Erythroblast (primary cell): ENCODE measurements at regions not wholly inside any gene's neighbourhood (a gene's known extent, or its start where the extent isn't known, plus 50 kb on each side); places are given as distances from the start of the nearest gene placed in this dataset.
A peak's percentile ranks its signal among the peaks of the same experiment; 100 is the strongest.
"Not testable (repeated sequence)": the region's sequence is repeated elsewhere in the genome, so short reads cannot be mapped to it uniquely, and the experiment has no call there.

Source experiments
- DNase-seq, 2 experiments: peaks; one replicate each; lab custom pipeline; 2025; lab: John Stamatoyannopoulos, UW
- GATA1 ChIP-seq: IDR thresholded peaks from 2 replicates; pipeline ENCODE4 v1.6.1; 2011; ENCODE audit warnings: low read depth, mild to moderate bottlenecking, control low read depth, low read length, moderate library complexity
- POLR2A ChIP-seq: IDR thresholded peaks from 2 replicates; pipeline ENCODE4 v1.6.1; 2011; ENCODE audit warnings: mild to moderate bottlenecking, low read length

GRCh38 chr4:72817012-72817411, 248.0 kb upstream of the ADAMTS3 start:
- TF ChIP-seq GATA1 (no peak), POLR2A (no peak)
- DNase-seq = no peak

- no peak for DNase-seq
Observed at GRCh38 chr4:72814241-72814640, 245.2 kb upstream of the ADAMTS3 start.

GRCh38 chr4:72809208-72809607, 240.2 kb upstream of the ADAMTS3 start:
- TF ChIP-seq POLR2A = no peak
- no peak for TF ChIP-seq GATA1
- DNase-seq = no peak

More at GRCh38 chr4:72814241-72814640, 245.2 kb upstream of the ADAMTS3 start:
- TF ChIP-seq GATA1 (no peak), POLR2A (no peak)

GRCh38 chr4:72805284-72805683, 236.3 kb upstream of the ADAMTS3 start:
- DNase-seq = no peak
- no peak for TF ChIP-seq POLR2A
- TF ChIP-seq GATA1 = no peak

GRCh38 chr4:72797486-72797885, 228.5 kb upstream of the ADAMTS3 start:
- DNase-seq = no peak
- TF ChIP-seq GATA1 = no peak
- no peak for TF ChIP-seq POLR2A

GRCh38 chr4:72791054-72791453, 222.0 kb upstream of the ADAMTS3 start:
- no peak for DNase-seq
- TF ChIP-seq POLR2A (no peak), GATA1 (no peak)

GRCh38 chr4:72786401-72786990, 217.5 kb upstream of the ADAMTS3 start:
- peak in 1 of 2 experiments; percentile 21 for DNase-seq
- no peak for TF ChIP-seq POLR2A
- TF ChIP-seq GATA1 = no peak

GRCh38 chr4:72779241-72779640, 210.2 kb upstream of the ADAMTS3 start:
- DNase-seq = no peak

GRCh38 chr4:72777436-72777835, 208.4 kb upstream of the ADAMTS3 start:
- TF ChIP-seq GATA1 (no peak), POLR2A (no peak)
- no peak for DNase-seq

More at GRCh38 chr4:72779241-72779640, 210.2 kb upstream of the ADAMTS3 start:
- TF ChIP-seq GATA1 = no peak
- no peak for TF ChIP-seq POLR2A

GRCh38 chr4:72770708-72771107, 201.7 kb upstream of the ADAMTS3 start:
- no peak for DNase-seq
- no peak for TF ChIP-seq POLR2A
- TF ChIP-seq GATA1 = no peak

- no peak for DNase-seq
- TF ChIP-seq POLR2A = no peak
- no peak for TF ChIP-seq GATA1
Observed at GRCh38 chr4:72768364-72768763, 199.3 kb upstream of the ADAMTS3 start.

GRCh38 chr4:72767618-72768302, 198.7 kb upstream of the ADAMTS3 start:
- TF ChIP-seq GATA1 (no peak), POLR2A (no peak)
- DNase-seq = no peak

- not testable (repeated sequence) for DNase-seq
Observed at GRCh38 chr4:72765788-72766187, 196.8 kb upstream of the ADAMTS3 start.

- DNase-seq = no peak
- no peak for TF ChIP-seq GATA1
- TF ChIP-seq POLR2A = no peak
Observed at GRCh38 chr4:72761368-72762038, 192.5 kb upstream of the ADAMTS3 start.

- DNase-seq = not testable (repeated sequence)
Observed at GRCh38 chr4:72753414-72753813, 184.4 kb upstream of the ADAMTS3 start.
